Suppressor macrophage (primary cell): ENCODE measurements at regions not wholly inside any gene's neighbourhood (a gene's known extent, or its start where the extent isn't known, plus 50 kb on each side); places are given as distances from the start of the nearest gene placed in this dataset.
"Not testable (repeated sequence)": the region's sequence is repeated elsewhere in the genome, so short reads cannot be mapped to it uniquely, and the experiment has no call there.

ENCODE experiments used
- DNase-seq, 4 experiments: peaks; one replicate each; pipeline ENCODE4 v3.0.0-alpha.2; 2020 to 2022

DNA sequence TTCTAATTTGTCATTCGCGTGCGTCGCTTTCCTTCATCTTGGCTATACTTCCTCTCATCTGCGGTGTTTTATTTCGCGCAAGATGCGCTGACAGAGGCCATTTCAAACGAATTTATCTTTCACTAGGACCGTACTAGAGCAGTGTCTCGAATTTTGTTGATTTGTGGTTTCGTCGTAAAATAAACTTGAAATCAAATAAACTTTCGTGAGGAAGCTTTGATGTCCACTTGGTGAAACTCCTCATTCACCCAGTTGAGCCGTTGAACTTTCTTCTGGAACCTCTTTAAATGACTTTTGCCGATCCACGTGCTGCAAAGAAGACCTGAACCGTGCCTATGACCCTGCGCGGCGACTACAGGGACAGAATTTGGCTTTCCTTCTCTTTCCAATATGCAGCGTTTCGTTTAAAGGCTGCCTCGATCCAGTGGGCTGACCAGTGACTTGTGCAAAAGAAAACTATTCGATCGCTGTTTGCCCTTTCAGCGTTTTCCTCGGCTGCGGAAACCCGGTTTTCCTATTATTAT lies 163.9 kb upstream of the PPP1R3A start:
- peak in 3 of 4 experiments; percentile 18 to 37 (median 26) for DNase-seq

GRCh38 chr7:114081606-114082425 lies 163.0 kb upstream of the PPP1R3A start:
- DNase-seq = peak; percentile 31 to 66 (median 61)

DNA sequence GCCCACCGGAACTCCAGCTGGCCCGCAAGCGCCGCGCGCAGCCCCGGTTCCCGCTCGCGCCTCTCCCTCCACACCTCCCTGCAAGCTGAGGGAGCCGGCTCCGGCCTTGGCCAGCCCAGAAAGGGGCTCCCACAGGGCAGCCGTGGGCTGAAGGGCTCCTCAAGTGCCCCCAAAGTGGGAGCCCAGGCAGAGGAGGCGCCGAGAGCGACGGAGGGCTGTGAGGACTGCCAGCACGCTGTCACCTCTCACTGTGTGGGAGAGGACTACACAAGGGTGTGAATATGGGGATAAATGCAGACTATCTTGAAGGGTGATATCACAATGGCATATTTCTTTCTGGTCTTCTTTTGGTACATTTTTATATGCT lies 158.3 kb upstream of the PPP1R3A start:
- not testable (repeated sequence) for DNase-seq

- DNase-seq = not testable (repeated sequence)
Measured at GRCh38 chr7:114076392-114077157, 157.8 kb upstream of the PPP1R3A start.

DNA sequence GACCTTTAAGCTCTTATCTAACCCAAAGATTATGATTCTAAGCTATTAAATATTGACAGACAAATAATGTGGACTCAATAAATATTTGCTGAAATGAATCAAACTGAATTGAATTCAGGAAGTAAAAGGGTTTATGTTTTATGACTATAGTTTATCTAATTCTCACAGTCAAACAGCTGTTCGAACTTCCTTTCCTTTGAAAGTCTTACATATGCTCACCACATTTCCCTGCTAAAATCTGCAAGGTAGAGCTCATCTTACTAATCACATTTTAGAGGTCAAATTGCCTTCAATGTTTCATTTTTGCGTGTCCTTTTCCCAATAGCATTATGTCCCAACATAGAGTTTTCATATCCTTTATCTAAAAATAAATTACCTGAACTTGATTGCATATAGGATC lies 154.9 kb upstream of the PPP1R3A start:
- no peak for DNase-seq

DNA sequence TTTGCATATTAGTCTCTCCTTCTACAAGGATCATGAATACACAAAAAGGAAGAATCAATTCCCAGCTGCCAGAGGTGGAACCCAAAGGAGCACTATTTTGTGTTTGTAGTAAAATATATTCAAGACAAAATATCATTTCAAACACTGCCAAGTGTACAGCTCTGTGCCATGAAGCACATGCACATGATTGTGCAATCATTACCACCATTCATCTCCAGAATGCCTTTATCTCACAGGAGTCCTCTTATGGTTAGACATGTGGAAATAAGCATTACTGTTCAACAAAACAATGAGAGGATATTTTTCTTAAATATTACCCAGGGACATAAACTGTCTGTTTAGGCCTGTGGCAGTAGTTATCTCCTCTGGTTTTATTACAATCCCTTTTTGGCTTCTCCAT lies 151.4 kb upstream of the PPP1R3A start:
- DNase-seq = no peak

- DNase-seq = no peak
Measured at GRCh38 chr7:114062810-114063209, 144.0 kb upstream of the PPP1R3A start.

DNA sequence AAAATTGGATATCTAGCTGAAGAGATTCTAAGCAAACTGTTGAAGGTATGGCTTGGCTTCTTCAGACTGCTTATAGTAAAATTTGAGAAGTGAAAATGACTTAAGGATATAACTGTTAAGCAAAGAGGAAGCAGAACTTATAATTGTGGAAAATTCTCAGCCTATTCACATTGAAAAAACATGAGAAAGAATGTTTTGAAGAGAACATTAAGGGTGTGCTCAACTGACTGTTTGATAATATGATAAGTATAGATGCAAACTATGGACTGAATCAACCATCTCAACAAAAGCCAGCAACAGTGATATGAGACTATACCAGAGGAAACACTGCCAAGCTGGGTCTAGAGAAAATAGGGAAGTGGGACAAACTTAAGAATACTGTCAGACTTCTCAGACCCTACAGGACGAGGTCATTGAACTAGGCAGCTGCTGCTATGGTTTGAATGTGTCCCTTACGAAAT lies 133.1 kb upstream of the PPP1R3A start:
- peak; percentile 66 to 89 (median 75) for DNase-seq

DNA sequence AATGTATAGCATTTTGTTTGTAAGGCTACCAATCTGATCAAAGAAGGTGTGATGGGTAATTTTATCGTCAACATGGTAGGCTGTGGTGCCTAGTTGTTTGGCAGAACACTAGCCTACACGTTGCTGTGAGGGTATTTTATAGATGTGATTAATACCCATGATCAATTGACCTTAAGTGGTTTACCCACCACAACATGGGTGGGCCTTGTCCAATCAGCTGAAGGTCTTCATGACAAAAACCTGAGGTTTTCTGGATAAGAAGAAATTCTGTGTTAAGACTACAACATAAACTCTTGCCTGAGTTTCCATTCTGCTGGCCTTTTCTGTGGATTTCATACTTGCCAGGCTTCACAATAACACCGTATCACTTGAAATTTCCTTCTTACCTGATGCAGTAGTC lies 131.8 kb upstream of the PPP1R3A start:
- no peak for DNase-seq

- DNase-seq = peak; percentile 62 to 81 (median 70)
Measured at GRCh38 chr7:114048386-114049235, 129.8 kb upstream of the PPP1R3A start.

GRCh38 chr7:114047889-114048288 lies 129.1 kb upstream of the PPP1R3A start:
- peak; percentile 58 to 81 (median 67) for DNase-seq

DNA sequence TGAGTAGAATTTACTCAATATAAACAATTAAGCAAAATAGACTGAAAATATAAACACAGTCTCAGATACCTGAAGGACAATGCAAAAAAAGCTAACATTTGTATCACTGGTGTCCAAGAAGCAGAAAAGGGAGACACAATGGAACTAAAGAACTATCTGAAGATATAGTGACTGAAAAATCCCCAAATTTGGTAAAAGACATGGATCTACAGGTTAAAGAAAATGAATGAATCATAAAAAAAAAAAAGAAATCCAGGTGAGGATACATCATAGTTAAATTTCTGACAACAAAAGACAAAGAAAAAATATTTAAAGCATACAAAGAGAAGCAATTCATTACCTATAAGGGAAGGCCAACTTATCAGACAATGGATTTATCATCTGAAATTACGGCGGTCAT lies 114.7 kb upstream of the PPP1R3A start:
- DNase-seq = no peak

DNA sequence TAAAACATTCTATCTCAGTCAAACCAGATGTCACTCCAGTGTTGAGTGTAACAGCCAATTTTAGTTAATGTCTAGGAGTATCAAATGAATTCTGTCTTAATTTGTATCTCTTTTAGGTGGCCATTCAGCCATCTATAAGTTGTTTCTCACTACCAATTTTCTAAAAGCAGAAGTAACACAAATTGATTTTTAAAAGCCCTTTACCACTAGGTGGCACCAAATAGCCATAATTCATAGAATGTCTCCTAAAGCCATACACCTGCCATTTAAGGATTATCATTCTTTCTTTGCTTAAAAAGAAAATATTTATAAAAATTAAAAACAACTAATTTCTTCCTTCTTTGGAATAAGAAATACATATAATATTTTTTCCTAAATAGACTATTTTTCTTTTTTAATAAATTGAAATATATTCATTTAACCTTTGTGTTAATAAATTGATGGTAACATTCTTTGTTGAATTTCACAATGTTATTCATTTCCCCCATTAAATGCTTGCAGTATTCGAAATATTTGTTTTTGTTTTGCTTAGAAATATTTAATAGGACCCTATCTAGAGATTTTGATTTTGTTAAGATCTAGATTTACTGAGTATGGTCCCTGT lies 107.8 kb upstream of the PPP1R3A start:
- DNase-seq = peak; percentile 66 to 93 (median 90)

- no peak for DNase-seq
Measured at GRCh38 chr7:114021135-114021534, 102.3 kb upstream of the PPP1R3A start.

- DNase-seq = no peak
Measured at GRCh38 chr7:114008696-114009095, 89.9 kb upstream of the PPP1R3A start.

DNA sequence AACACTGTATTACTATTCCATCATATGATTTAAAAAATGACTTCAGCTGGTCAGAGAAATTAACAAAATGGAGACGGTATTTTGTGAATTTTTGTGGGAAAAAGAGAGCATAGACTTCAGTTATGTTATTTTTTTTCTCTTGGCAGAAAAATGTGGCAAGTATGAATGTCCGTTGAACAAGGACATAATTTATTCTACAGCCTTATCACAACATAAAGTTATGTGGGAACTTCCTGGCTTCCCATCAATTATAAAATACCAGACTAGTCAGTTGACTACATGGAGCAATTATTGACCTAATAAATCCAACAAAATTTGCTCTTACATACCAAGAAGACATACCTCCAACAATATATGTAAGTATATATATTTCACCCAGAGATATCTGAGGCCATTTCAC lies 88.6 kb upstream of the PPP1R3A start:
- DNase-seq = no peak

DNA sequence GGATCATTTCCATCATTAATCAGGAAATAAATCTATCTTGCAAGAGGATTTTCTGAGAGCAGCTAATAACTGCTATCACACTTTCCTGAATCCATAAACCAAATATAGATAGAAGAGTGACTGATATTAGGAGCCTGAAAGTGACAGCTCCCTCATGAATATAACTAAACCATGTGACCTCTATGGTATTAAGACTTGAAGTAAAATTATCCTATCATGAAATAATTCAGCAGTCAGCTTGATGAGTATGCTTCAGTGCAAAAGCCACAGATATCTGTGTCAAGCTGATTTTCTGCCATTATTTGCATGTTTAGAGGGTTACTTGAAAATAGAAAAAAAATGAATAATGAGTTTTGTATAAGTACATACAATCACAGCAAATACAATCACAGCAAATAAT lies 80.1 kb upstream of the PPP1R3A start:
- DNase-seq = no peak

- no peak for DNase-seq
Measured at GRCh38 chr7:113996405-113996804, 77.6 kb upstream of the PPP1R3A start.

GRCh38 chr7:113986216-113986615 lies 67.4 kb upstream of the PPP1R3A start:
- no peak for DNase-seq

DNA sequence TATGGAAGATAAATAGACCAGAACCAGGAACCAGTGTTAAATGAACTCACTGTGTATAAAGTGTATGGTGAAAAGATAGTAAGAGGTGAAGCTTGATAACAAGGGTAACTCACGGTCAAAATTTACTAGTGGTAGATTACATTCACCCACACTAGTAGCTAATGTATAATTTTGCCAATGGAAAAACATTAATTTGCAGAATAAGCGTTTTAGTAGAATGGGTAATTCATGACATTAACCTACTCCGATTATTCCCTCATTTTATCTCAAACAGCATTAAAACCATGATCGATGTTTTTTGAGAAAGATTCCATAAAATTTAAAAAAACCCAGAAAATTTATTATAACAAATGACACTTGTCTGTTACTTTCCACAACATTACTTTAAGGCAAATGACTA lies 57.7 kb upstream of the PPP1R3A start:
- no peak for DNase-seq

GRCh38 chr7:113968713-113969112 lies 49.9 kb upstream of the PPP1R3A start:
- DNase-seq = no peak
